Endodermal cell (in vitro differentiated cells): ENCODE measurements at regions not wholly inside any gene's neighbourhood (a gene's known extent, or its start where the extent isn't known, plus 50 kb on each side); places are given as distances from the start of the nearest gene placed in this dataset.

Source experiments
- DNase-seq: peaks from one replicate; pipeline ENCODE4 v3.0.0-alpha.2; 2017
- H3K27ac ChIP-seq: 2 replicates; pipeline ENCODE4 v1.5.1; 2013; ENCODE audit warnings: mild to moderate bottlenecking, low read depth, low read length, moderate library complexity
- H3K27me3 ChIP-seq: 2 replicates; pipeline ENCODE4 v1.6.1; 2013; ENCODE audit warnings: mild to moderate bottlenecking, low read length, moderate library complexity; ENCODE audit not compliant: insufficient read depth, control insufficient read depth, poor library complexity, severe bottlenecking
- H3K36me3 ChIP-seq: 2 replicates; pipeline ENCODE4 v1.7.0; 2013; ENCODE audit warnings: mild to moderate bottlenecking, low read length, moderate library complexity; ENCODE audit not compliant: control insufficient read depth, insufficient read depth
- H3K4me1 ChIP-seq: one replicate; pipeline ENCODE4 v1.7.0; 2013; ENCODE audit warnings: low read length; ENCODE audit not compliant: control insufficient read depth, insufficient read depth
- H3K4me3 ChIP-seq: 2 replicates; pipeline ENCODE4 v1.5.1; 2013; ENCODE audit warnings: mild to moderate bottlenecking, low read length, moderate library complexity
- H3K9ac ChIP-seq: 2 replicates; pipeline ENCODE4 v1.6.1; 2013; ENCODE audit warnings: mild to moderate bottlenecking, low read length, moderate library complexity; ENCODE audit not compliant: poor library complexity, severe bottlenecking; ENCODE audit errors: extremely low read depth
- H3K9me3 ChIP-seq: 2 replicates; pipeline ENCODE4 v1.6.1; 2013; ENCODE audit warnings: mild to moderate bottlenecking, low read length, moderate library complexity; ENCODE audit not compliant: control insufficient read depth
- H3K27ac Mint-ChIP-seq: 2 replicates; pipeline ENCODE4 v1.8.0; 2020; ENCODE audit warnings: mixed read lengths
- H3K27me3 Mint-ChIP-seq: 2 replicates; pipeline ENCODE4 v1.8.0; 2021; ENCODE audit warnings: mild to moderate bottlenecking, mixed read lengths; ENCODE audit not compliant: insufficient read depth
- H3K36me3 Mint-ChIP-seq: 2 replicates; pipeline ENCODE4 v1.8.0; 2020; ENCODE audit warnings: low read depth, mixed read lengths
- H3K4me1 Mint-ChIP-seq: 2 replicates; pipeline ENCODE4 v1.8.0; 2020; ENCODE audit warnings: mixed read lengths
- H3K4me3 Mint-ChIP-seq: 2 replicates; pipeline ENCODE4 v1.8.0; 2020; ENCODE audit warnings: mild to moderate bottlenecking, moderate library complexity, mixed read lengths
- H3K9me3 Mint-ChIP-seq: 2 replicates; pipeline ENCODE4 v1.8.0; 2020; ENCODE audit warnings: mild to moderate bottlenecking, mixed read lengths
- CTCF ChIP-seq: fragments of 200-600 bp; sonication (generic); conservative IDR thresholded peaks from 2 replicates; pipeline ENCODE4 v1.5.0; 2021; ENCODE audit warnings: antibody characterized with exemption, mild to moderate bottlenecking
- WGBS, 2 experiments: methylation state at CpG; one replicate each; pipeline versions ENCODE4 v1.1.5 to v1.1.7; 2013; ENCODE audit warnings: missing lambda C conversion rate in 2 of 2, mixed read lengths in 1 of 2; ENCODE audit not compliant: insufficient coverage in 1 of 2, insufficient read length in 1 of 2; 5-methylcytosine and 5-hydroxymethylcytosine counted together

GRCh38 chr15:96266456-96266855 lies 64.0 kb upstream of the NR2F2 start:
- Mint-ChIP-seq H3K4me3 (no peak overlapping the region), H3K9me3 (no peaks in the 10 kb centered on the region), H3K27me3 (no peaks in the 10 kb centered on the region), H3K4me1 (peaks cover 17% of the 10 kb centered on the region), H3K27ac (no peak overlapping the region), H3K36me3 (no peaks in the 10 kb centered on the region)
- Histone ChIP-seq H3K36me3 (no peaks in the 10 kb centered on the region), H3K9me3 (no peaks in the 10 kb centered on the region), H3K9ac (no peak overlapping the region), H3K4me1 (peaks cover 7% of the 10 kb centered on the region), H3K27ac (no peak overlapping the region), H3K4me3 (no peak overlapping the region), H3K27me3 (no peaks in the 10 kb centered on the region)
- no peak for TF ChIP-seq CTCF
- no peak for DNase-seq
- WGBS, 2 experiments, result 93 to 95% methylated on average over 3 to 4 of the region's 5 CpGs

GRCh38 chr15:96267463-96267862 lies 63.0 kb upstream of the NR2F2 start:
- Histone ChIP-seq H3K36me3 (no peaks in the 10 kb centered on the region), H3K4me1 (peaks cover 3% of the 10 kb centered on the region), H3K4me3 (no peak overlapping the region), H3K27ac (no peak overlapping the region), H3K9ac (no peak overlapping the region), H3K27me3 (no peaks in the 10 kb centered on the region), H3K9me3 (no peaks in the 10 kb centered on the region)
- H3K27ac Mint-ChIP-seq, result no peak overlapping the region
- no peaks in the 10 kb centered on the region for H3K36me3 Mint-ChIP-seq
- 98 to 100% methylated on average over 4 of the region's 4 CpGs for WGBS, 2 experiments
- H3K4me1 Mint-ChIP-seq, result peaks cover 9% of the 10 kb centered on the region
- no peaks in the 10 kb centered on the region for H3K9me3 Mint-ChIP-seq
- no peaks in the 10 kb centered on the region for H3K27me3 Mint-ChIP-seq
- no peak overlapping the region for H3K4me3 Mint-ChIP-seq
- no peak for DNase-seq
- no peak for TF ChIP-seq CTCF

- Histone ChIP-seq H3K27ac (no peak overlapping the region), H3K9me3 (no peaks in the 10 kb centered on the region), H3K36me3 (no peaks in the 10 kb centered on the region), H3K4me1 (peaks cover 3% of the 10 kb centered on the region), H3K27me3 (no peaks in the 10 kb centered on the region), H3K4me3 (no peak overlapping the region), H3K9ac (no peak overlapping the region)
- Mint-ChIP-seq H3K27ac (no peak overlapping the region), H3K27me3 (no peaks in the 10 kb centered on the region), H3K9me3 (no peaks in the 10 kb centered on the region), H3K36me3 (no peaks in the 10 kb centered on the region), H3K4me3 (no peak overlapping the region), H3K4me1 (peaks cover 8% of the 10 kb centered on the region)
- no peak for TF ChIP-seq CTCF
- peak; percentile 51 for DNase-seq
- WGBS, 2 experiments, result 77 to 83% methylated on average over 11 to 14 of the region's 14 CpGs
These were observed 61.9 kb upstream of the NR2F2 start for GRCh38 chr15:96268442-96269204.
